ENCODE measurements at regions not wholly inside any gene's neighbourhood (a gene's known extent, or its start where the extent isn't known, plus 50 kb on each side); places are given as distances from the start of the nearest gene placed in this dataset.

GRCh38 chr13:69202996-69203395 lies 904.6 kb upstream of the ATXN8OS start:
- H3K9me3 ChIP-seq = no peaks in the 10 kb centered on the region
- TF ChIP-seq, protein P1, sequence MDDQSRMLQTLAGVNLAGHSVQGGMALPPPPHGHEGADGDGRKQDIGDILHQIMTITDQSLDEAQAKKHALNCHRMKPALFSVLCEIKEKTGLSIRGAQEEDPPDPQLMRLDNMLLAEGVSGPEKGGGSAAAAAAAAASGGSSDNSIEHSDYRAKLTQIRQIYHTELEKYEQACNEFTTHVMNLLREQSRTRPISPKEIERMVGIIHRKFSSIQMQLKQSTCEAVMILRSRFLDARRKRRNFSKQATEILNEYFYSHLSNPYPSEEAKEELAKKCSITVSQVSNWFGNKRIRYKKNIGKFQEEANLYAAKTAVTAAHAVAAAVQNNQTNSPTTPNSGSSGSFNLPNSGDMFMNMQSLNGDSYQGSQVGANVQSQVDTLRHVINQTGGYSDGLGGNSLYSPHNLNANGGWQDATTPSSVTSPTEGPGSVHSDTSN (IDR thresholded peaks at IDR 0.05) = no peak
- no peak for TF ChIP-seq MXI1 (IDR thresholded peaks at IDR 0.05; ENCODE audit: low read depth, low read length)
- TF ChIP-seq, protein P2, sequence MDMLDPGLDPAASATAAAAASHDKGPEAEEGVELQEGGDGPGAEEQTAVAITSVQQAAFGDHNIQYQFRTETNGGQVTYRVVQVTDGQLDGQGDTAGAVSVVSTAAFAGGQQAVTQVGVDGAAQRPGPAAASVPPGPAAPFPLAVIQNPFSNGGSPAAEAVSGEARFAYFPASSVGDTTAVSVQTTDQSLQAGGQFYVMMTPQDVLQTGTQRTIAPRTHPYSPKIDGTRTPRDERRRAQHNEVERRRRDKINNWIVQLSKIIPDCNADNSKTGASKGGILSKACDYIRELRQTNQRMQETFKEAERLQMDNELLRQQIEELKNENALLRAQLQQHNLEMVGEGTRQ (IDR thresholded peaks at IDR 0.05; ENCODE audit: borderline replicate concordance, low read depth, low read length) = no peak
- TF ChIP-seq MEF2A (IDR thresholded peaks at IDR 0.05; ENCODE audit: borderline replicate concordance, low read depth) = no peak
- TF ChIP-seq ZBTB33 (IDR thresholded peaks at IDR 0.05; ENCODE audit: borderline replicate concordance, low read depth) = no peak
- no peak for TF ChIP-seq NRF1 (IDR thresholded peaks at IDR 0.05; ENCODE audit: low read depth, low read length)
- TF ChIP-seq FOSL2 (IDR thresholded peaks at IDR 0.05; ENCODE audit: borderline replicate concordance, low read depth) = no peak
- TF ChIP-seq NFIC (IDR thresholded peaks at IDR 0.05; ENCODE audit: borderline replicate concordance) = no peak
- TF ChIP-seq FOXJ3 (CRISPR knock-in tag; IDR thresholded peaks at IDR 0.05) = no peak
- TF ChIP-seq TAF1 (IDR thresholded peaks at IDR 0.05; ENCODE audit: borderline replicate concordance, low read depth, low read length) = no peak
- ChIA-PET CTCF (no interaction called here), POLR2A (no interaction called here)
- peaks cover 0 to 5% of the 10 kb centered on the region in 2 experiments; a peak in 2 of 4 replicates for H3K4me1 ChIP-seq (ENCODE audit: control insufficient read depth in 1 of 2, insufficient read depth in 2 of 2, low read depth in 1 of 2, low read length in 1 of 2)
- WGBS (ENCODE audit: low lambda C conversion rate) = 41% methylated on average over 1 of the region's 1 CpG
- H3K9me2 ChIP-seq = no peaks in the 10 kb centered on the region
- no peak overlapping the region for H3K4me2 ChIP-seq
- no peak overlapping the region for H3K4me3 ChIP-seq (ENCODE audit: low read depth in 2 of 2, low read length in 1 of 2)
- no peaks in the 10 kb centered on the region for H3F3A ChIP-seq (replicated peaks; ENCODE audit: insufficient read depth)
- H4K20me1 ChIP-seq (ENCODE audit: insufficient read depth) = no peaks in the 10 kb centered on the region
- no peak for DNase-seq
- H3K27me3 ChIP-seq (ENCODE audit: insufficient read depth) = no peaks in the 10 kb centered on the region
- H3K9ac ChIP-seq = no peak overlapping the region
- no peak overlapping the region for H3K27ac ChIP-seq (ENCODE audit: low read depth in 2 of 2, low read length in 1 of 2)
- no peaks in the 10 kb centered on the region for H3K36me3 ChIP-seq (replicated peaks in 1 of 2; ENCODE audit: control insufficient read depth in 1 of 2, insufficient read depth in 2 of 2, low read length in 1 of 2)
- no peak overlapping the region for H2AFZ ChIP-seq (ENCODE audit: low read depth)
- H3K79me2 ChIP-seq (ENCODE audit: insufficient read depth) = no peaks in the 10 kb centered on the region

- peak; percentile 30; the same call in 1 of the 2 replicates for TF ChIP-seq TCF12 (IDR thresholded peaks at IDR 0.05)
- TF ChIP-seq RAD21 (IDR thresholded peaks at IDR 0.05; ENCODE audit: low read length) = 0 out of 2 replicates have a peak, but pooled peaks have one; percentile 16
- peak in 1 of 2 experiments; percentile 82; a peak in 2 of 4 replicates for TF ChIP-seq EP300 (IDR thresholded peaks at IDR 0.05; ENCODE audit: borderline replicate concordance in 1 of 2, low read depth in 1 of 2, low read length in 1 of 2)
- no peak for TF ChIP-seq REST (IDR thresholded peaks at IDR 0.05; ENCODE audit: low read depth, low read length)
- peak; percentile 68 for TF ChIP-seq CHD2 (IDR thresholded peaks at IDR 0.05; ENCODE audit: low read length, partially characterized antibody)
- TF ChIP-seq RCOR1 (IDR thresholded peaks at IDR 0.05; ENCODE audit: low read length) = peak; percentile 63
- TF ChIP-seq GATA2 (CRISPR knock-in tag; IDR thresholded peaks at IDR 0.05) = peak; percentile 88
- TF ChIP-seq MXI1 (IDR thresholded peaks at IDR 0.05; ENCODE audit: low read depth, low read length) = peak; percentile 48; the same call in 1 of the 2 replicates
- no peak for TF ChIP-seq RXRA (IDR thresholded peaks at IDR 0.05; ENCODE audit: borderline replicate concordance, low read depth)
- Histone ChIP-seq H3K4me2 (no peak overlapping the region), H3K4me1 (ENCODE audit: control insufficient read depth in 1 of 2, insufficient read depth in 2 of 2, low read depth in 1 of 2, low read length in 1 of 2) (peaks cover 0 to 5% of the 10 kb centered on the region in 2 experiments; a peak in 2 of 4 replicates), H3K27me3 (ENCODE audit: insufficient read depth) (no peaks in the 10 kb centered on the region), H2AFZ (ENCODE audit: low read depth) (no peak overlapping the region), H3K79me2 (ENCODE audit: insufficient read depth) (no peaks in the 10 kb centered on the region), H3K9me2 (no peaks in the 10 kb centered on the region), H3K27ac (ENCODE audit: low read depth in 2 of 2, low read length in 1 of 2) (peak overlapping the region in 1 of 2 experiments; percentile 86; a peak in 2 of 4 replicates), H3K4me3 (ENCODE audit: low read depth in 2 of 2, low read length in 1 of 2) (no peak overlapping the region; a peak in 1 of 4 replicates), H3K9me3 (no peaks in the 10 kb centered on the region), H4K20me1 (ENCODE audit: insufficient read depth) (no peaks in the 10 kb centered on the region), H3K9ac (no peak overlapping the region), H3F3A (replicated peaks; ENCODE audit: insufficient read depth) (no peaks in the 10 kb centered on the region), H3K36me3 (replicated peaks in 1 of 2; ENCODE audit: control insufficient read depth in 1 of 2, insufficient read depth in 2 of 2, low read length in 1 of 2) (no peaks in the 10 kb centered on the region)
- DNase-seq = peak; percentile 24
- POLR2A ChIA-PET = no interaction called here
- CTCF ChIA-PET = no interaction called here
- 44% methylated on average over 5 of the region's 5 CpGs for WGBS (ENCODE audit: low lambda C conversion rate)
These were observed 908.0 kb upstream of the ATXN8OS start for GRCh38 chr13:69199664-69200063.

All from SK-N-SH (cell line).